Small intestine (tissue), 7 donors: ENCODE measurements at regions not wholly inside any gene's neighbourhood (a gene's known extent, or its start where the extent isn't known, plus 50 kb on each side); places are given as distances from the start of the nearest gene placed in this dataset.
"Not testable (repeated sequence)": the region's sequence is repeated elsewhere in the genome, so short reads cannot be mapped to it uniquely, and the experiment has no call there.

Experiments
- DNase-seq, 2 donors: peaks; one replicate each; pipeline versions ENCODE4 v3.0.0 to v3.0.0-alpha.2; 2013
- FAIRE-seq: peaks from 2 replicates; lab custom pipeline; 2012; peaks lifted over from hg19 to GRCh38; lab: Jason Lieb, UNC
- H3K27ac ChIP-seq, 3 donors: one replicate each; pipeline ENCODE4 v1.5.1; 2013; ENCODE audit warnings: low read length in 2 of 3, mild to moderate bottlenecking in 2 of 3, control low read depth in 1 of 3, inconsistent platforms in 1 of 3, low read depth in 1 of 3, moderate library complexity in 1 of 3
- H3K27me3 ChIP-seq, 3 donors: one replicate each; pipeline ENCODE4 v1.6.1; 2013; ENCODE audit warnings: low read length in 3 of 3, inconsistent platforms in 1 of 3; ENCODE audit not compliant: control insufficient read depth in 3 of 3, insufficient read depth in 3 of 3
- H3K36me3 ChIP-seq, 3 donors: one replicate each; pipeline ENCODE4 v1.6.1; 2013; ENCODE audit warnings: low read length in 3 of 3, inconsistent platforms in 1 of 3, low read depth in 1 of 3, mild to moderate bottlenecking in 1 of 3, moderate library complexity in 1 of 3; ENCODE audit not compliant: control insufficient read depth in 3 of 3, insufficient read depth in 2 of 3
- H3K4me1 ChIP-seq, 3 donors: one replicate each; pipeline ENCODE4 v1.6.1; 2013; ENCODE audit warnings: low read length in 2 of 3, inconsistent platforms in 1 of 3, low read depth in 1 of 3, mild to moderate bottlenecking in 1 of 3, moderate library complexity in 1 of 3; ENCODE audit not compliant: control insufficient read depth in 3 of 3, insufficient read depth in 2 of 3
- H3K4me3 ChIP-seq, 3 donors: one replicate each; pipeline ENCODE4 v1.5.1; 2013; ENCODE audit warnings: low read length in 3 of 3, control low read depth in 1 of 3, inconsistent platforms in 1 of 3, low read depth in 1 of 3, mild to moderate bottlenecking in 1 of 3, moderate library complexity in 1 of 3
- H3K9me3 ChIP-seq, 2 donors: one replicate each; pipeline ENCODE4 v1.6.1; 2013; ENCODE audit warnings: low read depth in 1 of 2, low read length in 1 of 2; ENCODE audit not compliant: control insufficient read depth in 2 of 2, insufficient read depth in 1 of 2
- WGBS, 3 donors: extraction: QIAGEN DNeasy Blood & Tissue Kit; methylation state at CpG; one replicate each; pipeline ENCODE4 v1.1.7; 2013; 5-methylcytosine and 5-hydroxymethylcytosine counted together
- donor health status: healthy with polysubstance abuse.
- donor health status: control.
- donor health status: control.
- donor health status: Bipolar disorder and iron deficiency.
- donor health status: healthy.

- H3K9me3 ChIP-seq = peaks cover 0 to 3% of the 10 kb centered on the region in 2 donors
- FAIRE-seq (no peak), DNase-seq (no peak)
- no peak overlapping the region for H3K4me3 ChIP-seq
- H3K36me3 ChIP-seq = no peaks in the 10 kb centered on the region
- WGBS, 3 donors = 80 to 92% (median 83%) methylated on average over 1 of the region's 1 CpG
- no peaks in the 10 kb centered on the region for H3K4me1 ChIP-seq
- H3K27me3 ChIP-seq = peaks cover 0 to 2% (median 0%) of the 10 kb centered on the region in 3 donors
- H3K27ac ChIP-seq = peak overlapping the region in 1 of 3 donors; percentile 17
These were observed 281.1 kb downstream of the WDR11 start for GRCh38 chr10:121132273-121132672.

GRCh38 chr10:121133901-121134300, 282.7 kb downstream of the WDR11 start:
- 90 to 92% (median 92%) methylated on average over 7 of the region's 7 CpGs for WGBS, 3 donors
- FAIRE-seq = no peak

GRCh38 chr10:121134711-121135110, 283.5 kb downstream of the WDR11 start:
- Histone ChIP-seq H3K36me3 (no peaks in the 10 kb centered on the region), H3K4me3 (no peak overlapping the region), H3K27me3 (peaks cover 0 to 2% (median 0%) of the 10 kb centered on the region in 3 donors), H3K4me1 (no peaks in the 10 kb centered on the region), H3K9me3 (peaks cover 0 to 3% of the 10 kb centered on the region in 2 donors), H3K27ac (no peak overlapping the region)
- DNase-seq = no peak
- WGBS, 3 donors = 90 to 97% (median 90%) methylated on average over 1 of the region's 1 CpG
- no peak for FAIRE-seq

More at GRCh38 chr10:121133901-121134300, 282.7 kb downstream of the WDR11 start:
- H3K27ac ChIP-seq = no peak overlapping the region
- no peaks in the 10 kb centered on the region for H3K4me1 ChIP-seq
- no peaks in the 10 kb centered on the region for H3K36me3 ChIP-seq
- no peak overlapping the region for H3K4me3 ChIP-seq
- H3K27me3 ChIP-seq = peaks cover 0 to 2% (median 0%) of the 10 kb centered on the region in 3 donors
- H3K9me3 ChIP-seq = peaks cover 0 to 3% of the 10 kb centered on the region in 2 donors
- DNase-seq = no peak

- Histone ChIP-seq H3K9me3 (no peaks in the 10 kb centered on the region), H3K36me3 (no peaks in the 10 kb centered on the region), H3K4me3 (no peak overlapping the region), H3K27ac (no peak overlapping the region), H3K27me3 (no peaks in the 10 kb centered on the region), H3K4me1 (no peaks in the 10 kb centered on the region)
- 84 to 92% (median 88%) methylated on average over 4 of the region's 4 CpGs for WGBS, 3 donors
- FAIRE-seq (no peak), DNase-seq (no peak)
These were observed 284.4 kb downstream of the WDR11 start for GRCh38 chr10:121135512-121135911.

GRCh38 chr10:121137533-121137932, 286.4 kb downstream of the WDR11 start:
- WGBS, 3 donors = 63 to 97% (median 81%) methylated on average over 1 of the region's 1 CpG
- Histone ChIP-seq H3K27ac (no peak overlapping the region), H3K4me3 (no peak overlapping the region), H3K9me3 (no peaks in the 10 kb centered on the region), H3K4me1 (no peaks in the 10 kb centered on the region), H3K27me3 (no peaks in the 10 kb centered on the region), H3K36me3 (no peaks in the 10 kb centered on the region)
- DNase-seq = no peak
- no peak for FAIRE-seq

- no peak overlapping the region for H3K27ac ChIP-seq
These were observed 287.1 kb downstream of the WDR11 start for GRCh38 chr10:121138112-121138860.

GRCh38 chr10:121138918-121139317, 287.8 kb downstream of the WDR11 start:
- Histone ChIP-seq H3K27ac (no peak overlapping the region), H3K4me1 (no peaks in the 10 kb centered on the region), H3K9me3 (peaks cover 2 to 6% of the 10 kb centered on the region in 2 donors), H3K4me3 (no peak overlapping the region), H3K36me3 (no peaks in the 10 kb centered on the region), H3K27me3 (no peaks in the 10 kb centered on the region)
- FAIRE-seq (no peak), DNase-seq (no peak)
- 79 to 91% (median 85%) methylated on average over 4 of the region's 4 CpGs for WGBS, 3 donors

More at GRCh38 chr10:121138112-121138860, 287.1 kb downstream of the WDR11 start:
- no peak for FAIRE-seq
- no peaks in the 10 kb centered on the region for H3K9me3 ChIP-seq
- WGBS, 3 donors = 82 to 87% (median 83%) methylated on average over 13 of the region's 13 CpGs
- no peaks in the 10 kb centered on the region for H3K36me3 ChIP-seq
- no peaks in the 10 kb centered on the region for H3K4me1 ChIP-seq
- DNase-seq = no peak
- H3K27me3 ChIP-seq = no peaks in the 10 kb centered on the region
- no peak overlapping the region for H3K4me3 ChIP-seq

GRCh38 chr10:121145802-121146395, 294.7 kb downstream of the WDR11 start:
- H3K27me3 ChIP-seq, DNase-seq, H3K4me3 ChIP-seq, H3K36me3 ChIP-seq, H3K27ac ChIP-seq, H3K4me1 ChIP-seq, FAIRE-seq: not testable (repeated sequence)
- H3K9me3 ChIP-seq = peaks cover 2 to 20% of the 10 kb centered on the region in 2 donors
- WGBS, 3 donors = 20 to 38% (median 31%) methylated on average over 2 of the region's 2 CpGs
